PFSK-1 (cell line): ENCODE measurements at regions not wholly inside any gene's neighbourhood (a gene's known extent, or its start where the extent isn't known, plus 50 kb on each side); places are given as distances from the start of the nearest gene placed in this dataset.

ENCODE experiments used
- FOXP2 ChIP-seq: optimal IDR thresholded peaks from 2 replicates; pipeline ENCODE3; 2011; ENCODE audit warnings: borderline replicate concordance, control low read depth, inconsistent platforms; ENCODE audit not compliant: insufficient read depth; ENCODE audit errors: extremely low read length, extremely low read depth
- POLR2AphosphoS5 ChIP-seq: IDR thresholded peaks from 2 replicates; pipeline ENCODE4 v1.6.1; 2012; ENCODE audit warnings: low read depth, mild to moderate bottlenecking, control low read depth, low read length, moderate library complexity
- SIN3A ChIP-seq: IDR thresholded peaks from 2 replicates; pipeline ENCODE4 v1.6.1; 2012; ENCODE audit warnings: mild to moderate bottlenecking, low read length, moderate library complexity, borderline replicate concordance; ENCODE audit not compliant: insufficient read depth
- TAF1 ChIP-seq: IDR thresholded peaks from 2 replicates; pipeline ENCODE4 v1.6.1; 2012; ENCODE audit warnings: low read length, control low read depth, borderline replicate concordance; ENCODE audit not compliant: insufficient read depth
- TF ChIP-seq, protein P1 (sequence below), 2 experiments: IDR thresholded peaks; 2 replicates each; pipeline versions ENCODE4 v1.6.1 to v1.8.0; 2011 to 2012; ENCODE audit warnings: low read depth in 2 of 2, low read length in 2 of 2, control low read depth in 1 of 2, inconsistent platforms in 1 of 2, mild to moderate bottlenecking in 1 of 2, moderate library complexity in 1 of 2; ENCODE audit not compliant: insufficient read depth in 1 of 2

DNA sequence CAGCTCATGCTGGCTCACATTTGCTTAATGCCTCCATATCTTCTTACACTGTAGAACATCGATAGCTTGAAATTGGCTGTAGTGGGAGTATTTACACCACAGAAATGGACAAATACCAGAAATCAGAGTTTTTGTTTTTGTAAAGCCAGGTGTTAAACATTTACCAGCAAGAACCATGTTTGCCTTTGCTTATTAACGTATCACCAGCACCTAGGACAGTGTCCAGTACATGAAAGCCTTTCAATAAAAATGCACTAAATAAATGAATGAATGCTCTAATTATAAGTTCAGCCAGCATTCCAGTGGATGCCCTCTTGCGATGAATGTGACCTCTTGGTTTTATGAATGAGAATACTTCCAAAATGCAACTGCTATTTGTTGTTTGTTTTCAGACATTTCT is 140.4 kb upstream of the VLDLR start:
- TF ChIP-seq POLR2AphosphoS5, result no peak
- no peak for TF ChIP-seq FOXP2
- no peak for TF ChIP-seq TAF1
- no peak for TF ChIP-seq SIN3A
- TF ChIP-seq, protein P1, sequence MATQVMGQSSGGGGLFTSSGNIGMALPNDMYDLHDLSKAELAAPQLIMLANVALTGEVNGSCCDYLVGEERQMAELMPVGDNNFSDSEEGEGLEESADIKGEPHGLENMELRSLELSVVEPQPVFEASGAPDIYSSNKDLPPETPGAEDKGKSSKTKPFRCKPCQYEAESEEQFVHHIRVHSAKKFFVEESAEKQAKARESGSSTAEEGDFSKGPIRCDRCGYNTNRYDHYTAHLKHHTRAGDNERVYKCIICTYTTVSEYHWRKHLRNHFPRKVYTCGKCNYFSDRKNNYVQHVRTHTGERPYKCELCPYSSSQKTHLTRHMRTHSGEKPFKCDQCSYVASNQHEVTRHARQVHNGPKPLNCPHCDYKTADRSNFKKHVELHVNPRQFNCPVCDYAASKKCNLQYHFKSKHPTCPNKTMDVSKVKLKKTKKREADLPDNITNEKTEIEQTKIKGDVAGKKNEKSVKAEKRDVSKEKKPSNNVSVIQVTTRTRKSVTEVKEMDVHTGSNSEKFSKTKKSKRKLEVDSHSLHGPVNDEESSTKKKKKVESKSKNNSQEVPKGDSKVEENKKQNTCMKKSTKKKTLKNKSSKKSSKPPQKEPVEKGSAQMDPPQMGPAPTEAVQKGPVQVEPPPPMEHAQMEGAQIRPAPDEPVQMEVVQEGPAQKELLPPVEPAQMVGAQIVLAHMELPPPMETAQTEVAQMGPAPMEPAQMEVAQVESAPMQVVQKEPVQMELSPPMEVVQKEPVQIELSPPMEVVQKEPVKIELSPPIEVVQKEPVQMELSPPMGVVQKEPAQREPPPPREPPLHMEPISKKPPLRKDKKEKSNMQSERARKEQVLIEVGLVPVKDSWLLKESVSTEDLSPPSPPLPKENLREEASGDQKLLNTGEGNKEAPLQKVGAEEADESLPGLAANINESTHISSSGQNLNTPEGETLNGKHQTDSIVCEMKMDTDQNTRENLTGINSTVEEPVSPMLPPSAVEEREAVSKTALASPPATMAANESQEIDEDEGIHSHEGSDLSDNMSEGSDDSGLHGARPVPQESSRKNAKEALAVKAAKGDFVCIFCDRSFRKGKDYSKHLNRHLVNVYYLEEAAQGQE (IDR thresholded peaks at IDR 0.05; ENCODE audit: insufficient read depth in 1 of 2, low read depth in 2 of 2, low read length in 2 of 2), result peak in 1 of 2 experiments; percentile 62; a peak in 1 of 4 replicates

DNA sequence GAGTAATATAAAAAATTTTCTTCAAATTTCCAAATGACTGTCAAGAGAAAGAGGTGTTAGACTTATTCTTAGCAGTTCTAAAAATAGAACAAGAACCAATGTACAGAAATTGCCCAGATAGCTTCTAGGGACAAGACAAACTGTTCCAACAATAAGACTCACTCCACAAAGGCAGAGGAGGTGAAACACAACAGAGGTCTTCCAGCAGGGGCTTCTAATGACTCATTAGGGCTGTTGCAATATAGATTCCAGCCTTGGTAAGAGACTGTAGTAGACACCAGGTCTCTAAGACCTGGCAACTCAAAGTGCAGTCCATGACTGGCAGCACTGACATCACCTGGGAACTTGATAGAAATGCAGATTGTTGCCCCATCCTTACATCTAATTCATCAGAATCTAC is 134.6 kb upstream of the VLDLR start:
- TF ChIP-seq, protein P1 (IDR thresholded peaks at IDR 0.05; ENCODE audit: insufficient read depth in 1 of 2, low read depth in 2 of 2, low read length in 2 of 2), result no peak
- TF ChIP-seq SIN3A (no peak), POLR2AphosphoS5 (no peak), TAF1 (no peak), FOXP2 (no peak)

DNA sequence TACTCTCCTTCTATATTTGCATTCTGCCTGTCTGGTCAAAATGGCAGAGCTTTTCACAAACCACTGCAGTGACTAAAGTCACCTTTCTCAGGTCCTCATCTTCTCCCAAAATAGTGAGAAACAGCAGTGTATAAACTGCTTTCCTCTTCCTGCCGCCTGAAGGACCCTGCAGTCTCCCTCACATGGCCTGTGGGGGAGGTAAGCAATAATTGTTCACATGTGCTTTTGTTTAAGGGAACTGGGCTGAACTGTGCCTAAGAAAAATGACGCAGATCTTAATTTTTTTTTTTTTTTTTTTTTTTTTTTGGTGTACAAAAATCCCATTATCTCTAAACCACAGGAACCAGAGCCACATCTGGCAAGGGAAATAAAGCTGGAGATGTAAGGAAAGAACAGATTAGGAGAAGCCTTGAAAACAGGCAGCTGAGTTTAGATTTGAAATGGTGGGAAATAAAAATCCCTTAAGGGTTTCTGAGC is 131.7 kb upstream of the VLDLR start:
- TF ChIP-seq, protein P1 (IDR thresholded peaks at IDR 0.05; ENCODE audit: insufficient read depth in 1 of 2, low read depth in 2 of 2, low read length in 2 of 2), result no peak
- no peak for TF ChIP-seq POLR2AphosphoS5
- TF ChIP-seq FOXP2, result no peak
- TF ChIP-seq TAF1, result no peak
- no peak for TF ChIP-seq SIN3A

DNA sequence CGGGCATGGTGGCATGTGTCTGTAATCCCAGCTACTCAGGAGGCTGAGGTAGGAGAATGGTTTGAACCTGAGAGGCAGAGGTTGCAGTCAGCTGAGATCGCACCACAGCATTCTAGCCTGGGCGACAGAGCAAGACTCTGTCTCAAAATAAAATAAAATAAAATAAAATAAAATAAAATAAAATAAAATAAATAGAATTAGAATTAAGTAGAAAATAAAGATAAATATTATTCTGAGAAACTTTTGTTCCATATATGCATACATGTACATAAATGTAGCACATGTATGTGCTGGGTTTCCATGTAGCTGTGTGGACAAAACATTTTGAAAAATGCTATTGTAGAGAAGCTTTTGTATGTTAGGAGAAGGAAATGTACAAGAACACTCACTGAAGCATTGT is 129.4 kb upstream of the VLDLR start:
- TF ChIP-seq TAF1 (no peak), POLR2AphosphoS5 (no peak), FOXP2 (no peak), SIN3A (no peak)
- TF ChIP-seq, protein P1 (IDR thresholded peaks at IDR 0.05; ENCODE audit: insufficient read depth in 1 of 2, low read depth in 2 of 2, low read length in 2 of 2), result no peak

DNA sequence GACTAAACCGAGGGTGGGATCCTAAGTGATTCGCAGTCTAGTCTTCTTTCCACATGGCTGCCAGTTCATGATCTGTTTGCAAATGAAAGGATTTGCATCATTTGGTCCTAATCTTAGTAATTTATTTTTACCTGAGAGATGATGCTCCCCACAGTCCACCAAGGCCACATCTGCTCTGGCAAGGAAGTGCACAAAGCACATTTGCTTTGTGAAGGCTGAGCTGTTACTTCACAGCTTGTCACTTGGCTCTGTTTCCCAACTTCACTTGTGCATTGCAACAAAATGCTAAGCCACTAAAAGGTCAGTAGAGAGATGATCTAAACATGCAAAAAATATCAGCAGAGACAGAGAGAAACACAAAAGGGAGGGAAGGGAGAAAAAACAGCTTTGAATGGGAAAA is 128.5 kb upstream of the VLDLR start:
- TF ChIP-seq TAF1 (no peak), POLR2AphosphoS5 (no peak), FOXP2 (no peak), SIN3A (no peak)
- TF ChIP-seq, protein P1 (IDR thresholded peaks at IDR 0.05; ENCODE audit: insufficient read depth in 1 of 2, low read depth in 2 of 2, low read length in 2 of 2), result no peak
